Stomach smooth muscle (tissue), 2 donors: ENCODE measurements at regions not wholly inside any gene's neighbourhood (a gene's known extent, or its start where the extent isn't known, plus 50 kb on each side); places are given as distances from the start of the nearest gene placed in this dataset.

ENCODE experiments used
- H3K27ac ChIP-seq: one replicate; pipeline ENCODE4 v1.7.0; 2013; ENCODE audit warnings: mild to moderate bottlenecking, low read length, inconsistent platforms
- H3K27me3 ChIP-seq, 2 donors: one replicate each; pipeline ENCODE4 v1.7.0; 2013; ENCODE audit warnings: low read length in 2 of 2; ENCODE audit not compliant: insufficient read depth in 2 of 2, control insufficient read depth in 1 of 2
- H3K36me3 ChIP-seq, 2 donors: one replicate each; pipeline ENCODE4 v1.7.0; 2013; ENCODE audit warnings: low read length in 2 of 2; ENCODE audit not compliant: control insufficient read depth in 2 of 2, insufficient read depth in 2 of 2
- H3K4me1 ChIP-seq: one replicate; pipeline ENCODE4 v1.7.0; 2013; ENCODE audit warnings: low read length; ENCODE audit not compliant: control insufficient read depth, insufficient read depth
- H3K4me3 ChIP-seq, 2 donors: one replicate each; pipeline ENCODE4 v1.7.0; 2013; ENCODE audit warnings: low read length in 2 of 2
- H3K9ac ChIP-seq, 2 donors: one replicate each; pipeline ENCODE4 v1.7.0; 2013; ENCODE audit warnings: low read length in 2 of 2, mild to moderate bottlenecking in 1 of 2
- H3K9me3 ChIP-seq, 2 donors: one replicate each; pipeline ENCODE4 v1.7.0; 2013; ENCODE audit warnings: low read length in 2 of 2; ENCODE audit not compliant: control insufficient read depth in 2 of 2
- donor health status: healthy.
- donor health status: Pancreatic carcinoma.

DNA sequence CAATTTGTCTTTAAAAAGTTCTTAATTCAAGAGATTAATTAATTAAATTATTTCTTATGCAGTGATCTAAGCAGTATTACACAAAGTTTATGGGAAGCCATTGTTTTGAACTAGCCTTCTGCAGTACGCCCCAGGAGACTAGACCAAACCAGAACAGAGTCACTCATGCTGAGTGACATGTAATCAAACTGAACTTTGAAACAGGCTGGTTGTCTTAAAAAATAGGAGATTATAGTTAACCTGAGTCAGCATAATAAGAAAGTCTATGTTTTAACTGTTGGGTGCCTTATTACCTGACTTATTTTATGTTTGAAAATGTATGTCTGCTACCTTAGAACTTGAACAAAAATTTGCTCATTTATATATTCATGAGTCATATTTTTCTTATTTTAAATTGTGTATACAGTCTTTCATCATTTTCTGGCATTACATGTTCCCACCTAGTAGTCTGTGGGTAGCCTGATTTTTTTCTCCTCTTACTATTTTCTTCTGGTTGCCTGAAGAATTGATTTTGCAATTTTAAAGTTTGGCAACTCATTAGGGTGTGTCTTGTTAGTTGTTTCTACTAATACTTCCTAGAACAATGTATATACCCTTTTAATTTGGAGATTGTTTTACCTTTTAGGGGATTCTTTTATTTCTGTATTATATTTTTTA is 161.4 kb downstream of the AASDHPPT start:
- Histone ChIP-seq H3K36me3 (no peaks in the 10 kb centered on the region), H3K4me1 (no peaks in the 10 kb centered on the region), H3K27ac (no peak overlapping the region)

DNA sequence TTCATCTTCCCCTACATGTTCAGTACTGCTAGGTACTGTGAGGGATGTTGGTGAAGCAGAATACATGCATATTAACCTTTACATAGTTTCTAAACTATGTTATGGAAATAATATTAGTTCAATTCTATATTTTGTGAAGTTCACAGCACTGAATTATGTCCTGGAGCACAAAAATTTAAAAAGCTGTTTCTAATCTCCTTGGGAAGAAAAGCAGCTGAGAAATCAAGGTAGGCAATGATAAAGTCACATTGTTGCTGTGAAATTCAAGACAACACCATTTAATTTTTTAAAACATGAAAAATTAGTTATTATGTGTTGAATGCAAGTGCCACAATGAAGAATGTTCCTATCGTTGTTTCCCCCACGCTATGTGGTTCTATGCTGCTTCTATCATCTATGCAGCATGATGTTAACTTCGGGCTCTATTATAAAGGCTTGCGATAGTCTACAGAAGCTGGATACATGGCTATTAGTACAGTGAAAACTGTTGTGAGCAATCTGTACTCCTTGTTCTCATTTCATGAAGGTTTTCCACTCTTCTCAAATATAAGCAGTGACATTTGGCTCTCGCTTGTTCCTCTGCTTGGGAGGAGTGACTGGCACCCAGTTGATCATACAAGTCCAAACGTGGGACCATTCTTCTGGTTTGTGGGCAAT is 164.3 kb downstream of the AASDHPPT start:
- Histone ChIP-seq H3K4me3 (no peak overlapping the region), H3K27me3 (no peaks in the 10 kb centered on the region), H3K36me3 (no peaks in the 10 kb centered on the region), H3K9me3 (peaks cover 0 to under 1% of the 10 kb centered on the region in 2 donors), H3K9ac (no peak overlapping the region), H3K4me1 (no peaks in the 10 kb centered on the region), H3K27ac (no peak overlapping the region)

More for the DNA sequence above, 161.4 kb downstream of the AASDHPPT start:
- no peaks in the 10 kb centered on the region for H3K9me3 ChIP-seq
- H3K27me3 ChIP-seq: no peaks in the 10 kb centered on the region
- no peak overlapping the region for H3K4me3 ChIP-seq
- no peak overlapping the region for H3K9ac ChIP-seq

DNA sequence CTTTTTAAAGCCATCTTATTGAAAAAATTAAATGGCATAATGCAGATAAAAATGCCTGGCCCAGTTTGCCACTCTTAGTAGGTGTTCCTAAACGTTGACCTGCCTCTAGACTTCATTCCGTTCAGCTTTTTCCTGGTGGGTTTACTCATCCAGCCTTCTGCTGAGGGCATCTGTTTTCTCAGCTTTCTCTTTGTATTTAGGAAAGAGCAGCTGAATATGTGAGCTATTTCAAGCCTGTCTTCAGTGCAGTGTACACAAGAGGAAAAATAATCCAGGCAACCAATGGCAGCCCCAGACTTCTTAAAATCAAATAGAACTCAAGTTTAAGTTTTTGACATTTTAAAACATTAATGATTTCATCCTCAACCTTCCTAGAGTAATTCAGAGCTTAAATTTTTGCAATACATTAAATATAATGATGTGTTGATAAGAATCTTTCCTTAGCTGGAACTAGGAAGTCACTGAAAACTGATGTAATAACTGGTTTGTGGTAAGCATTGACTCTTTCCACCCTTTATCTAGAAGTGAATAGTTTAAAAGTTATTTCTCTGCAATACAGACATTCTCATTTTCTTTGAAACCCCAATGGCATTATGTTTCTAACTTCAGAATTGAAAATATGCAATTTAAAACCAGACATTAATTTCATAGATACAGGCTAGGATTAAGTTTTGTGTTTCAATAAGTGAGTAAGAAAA is 165.4 kb downstream of the AASDHPPT start:
- Histone ChIP-seq H3K36me3 (no peaks in the 10 kb centered on the region), H3K4me1 (no peaks in the 10 kb centered on the region), H3K9ac (no peak overlapping the region), H3K27me3 (no peaks in the 10 kb centered on the region), H3K4me3 (no peak overlapping the region), H3K9me3 (peaks cover 0 to 5% of the 10 kb centered on the region in 2 donors), H3K27ac (no peak overlapping the region)

DNA sequence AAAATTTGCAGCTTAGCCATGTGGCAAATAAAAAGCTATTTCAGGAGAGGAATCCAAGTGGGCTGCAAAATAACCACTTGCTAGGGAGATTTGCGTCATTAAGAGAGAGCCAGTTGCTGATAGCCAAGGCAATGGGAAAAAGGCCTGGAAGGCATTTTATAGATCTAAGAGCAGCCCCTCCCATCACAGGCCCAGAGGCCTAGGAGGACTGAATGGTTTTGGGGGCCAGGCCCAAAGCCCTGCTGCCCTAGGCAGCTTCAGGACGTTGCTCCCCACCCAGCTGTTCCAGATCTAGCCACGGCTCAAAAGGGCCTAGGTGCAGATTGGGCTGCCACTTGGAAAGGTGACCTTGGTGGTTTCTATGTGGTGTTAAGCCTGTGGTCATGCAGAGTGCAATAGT is 169.0 kb downstream of the AASDHPPT start:
- Histone ChIP-seq H3K27me3 (no peaks in the 10 kb centered on the region), H3K4me1 (no peaks in the 10 kb centered on the region), H3K36me3 (no peaks in the 10 kb centered on the region), H3K4me3 (no peak overlapping the region), H3K9me3 (peaks cover 0 to 5% of the 10 kb centered on the region in 2 donors), H3K9ac (no peak overlapping the region), H3K27ac (no peak overlapping the region)

DNA sequence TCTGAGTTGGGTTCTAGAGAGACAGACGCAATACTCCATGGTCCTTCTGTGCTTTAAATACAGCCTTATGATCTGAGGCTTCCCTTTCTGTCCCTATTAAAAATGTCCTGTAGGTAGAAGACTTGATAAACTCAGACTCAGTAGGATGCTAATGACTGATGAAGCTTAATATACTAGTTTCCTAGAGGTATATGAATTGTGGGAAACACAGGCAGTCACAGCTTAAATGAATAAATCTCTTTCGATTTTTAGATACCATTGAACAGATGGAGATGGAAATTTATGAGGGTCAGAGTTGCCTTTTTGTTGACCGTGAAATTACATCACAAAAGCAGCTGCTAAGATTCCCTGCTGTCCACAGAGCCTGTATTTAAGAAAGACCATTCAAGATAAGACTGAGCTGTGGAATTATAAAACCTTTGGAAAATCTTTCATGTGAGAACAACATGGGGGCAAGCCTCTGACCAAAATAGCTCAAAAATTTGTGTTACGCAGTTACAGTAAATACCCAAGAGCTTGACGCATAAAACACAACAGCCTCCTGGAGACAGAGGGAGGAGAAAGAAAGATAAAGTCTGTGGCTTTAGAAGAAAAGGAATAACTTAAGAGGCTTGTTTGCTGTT is 172.3 kb downstream of the AASDHPPT start:
- Histone ChIP-seq H3K27me3 (no peaks in the 10 kb centered on the region), H3K36me3 (no peaks in the 10 kb centered on the region), H3K9ac (no peak overlapping the region), H3K9me3 (peaks cover 0 to 5% of the 10 kb centered on the region in 2 donors), H3K4me1 (no peaks in the 10 kb centered on the region), H3K27ac (no peak overlapping the region), H3K4me3 (no peak overlapping the region)

DNA sequence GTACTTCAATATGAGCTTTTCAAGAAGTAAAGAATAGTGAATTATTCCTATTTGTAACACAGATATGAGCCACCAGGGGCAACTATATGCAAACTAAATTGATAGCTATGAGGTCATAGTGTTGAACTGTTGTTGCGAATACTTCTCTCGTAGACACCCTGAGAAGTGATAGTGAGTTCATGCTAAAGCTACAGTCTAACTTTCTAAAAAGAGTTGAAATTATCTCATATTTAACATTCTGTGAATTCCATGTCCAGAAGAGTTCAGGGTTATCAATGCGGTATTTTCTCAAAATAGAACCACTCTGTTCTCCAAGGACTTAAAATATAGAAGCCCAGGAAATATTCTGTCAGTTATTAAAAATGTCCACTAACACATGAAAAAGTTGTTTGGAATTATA is 185.4 kb downstream of the AASDHPPT start:
- no peaks in the 10 kb centered on the region for H3K4me1 ChIP-seq

DNA sequence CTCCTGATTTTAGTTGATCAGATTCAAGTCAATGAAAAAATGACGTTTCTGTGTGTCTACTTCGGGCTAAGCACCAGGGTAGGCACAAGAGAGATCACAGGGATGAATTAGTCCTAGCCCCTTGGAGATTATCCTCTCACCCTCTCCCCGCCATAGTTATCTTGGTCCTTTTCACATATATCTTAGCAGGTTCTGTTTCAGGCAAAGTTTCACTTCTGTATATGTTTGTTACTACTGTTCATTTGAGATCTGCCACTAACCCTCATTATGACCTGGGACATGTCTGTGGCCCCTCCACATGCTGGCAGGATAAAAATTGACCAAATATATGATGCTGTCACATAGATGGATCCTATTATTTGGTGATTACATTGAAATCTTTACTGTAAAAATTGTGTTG is 186.1 kb downstream of the AASDHPPT start:
- no peaks in the 10 kb centered on the region for H3K4me1 ChIP-seq
- H3K27ac ChIP-seq: no peak overlapping the region
- H3K27me3 ChIP-seq: no peaks in the 10 kb centered on the region
- no peaks in the 10 kb centered on the region for H3K36me3 ChIP-seq
- H3K9me3 ChIP-seq: peaks cover 0 to 2% of the 10 kb centered on the region in 2 donors
- H3K9ac ChIP-seq: no peak overlapping the region
- H3K4me3 ChIP-seq: no peak overlapping the region

More for the DNA sequence above, 185.4 kb downstream of the AASDHPPT start:
- no peaks in the 10 kb centered on the region for H3K36me3 ChIP-seq
- peaks cover 0 to 2% of the 10 kb centered on the region in 2 donors for H3K9me3 ChIP-seq
- no peaks in the 10 kb centered on the region for H3K27me3 ChIP-seq
- no peak overlapping the region for H3K4me3 ChIP-seq
- no peak overlapping the region for H3K9ac ChIP-seq
- no peak overlapping the region for H3K27ac ChIP-seq

DNA sequence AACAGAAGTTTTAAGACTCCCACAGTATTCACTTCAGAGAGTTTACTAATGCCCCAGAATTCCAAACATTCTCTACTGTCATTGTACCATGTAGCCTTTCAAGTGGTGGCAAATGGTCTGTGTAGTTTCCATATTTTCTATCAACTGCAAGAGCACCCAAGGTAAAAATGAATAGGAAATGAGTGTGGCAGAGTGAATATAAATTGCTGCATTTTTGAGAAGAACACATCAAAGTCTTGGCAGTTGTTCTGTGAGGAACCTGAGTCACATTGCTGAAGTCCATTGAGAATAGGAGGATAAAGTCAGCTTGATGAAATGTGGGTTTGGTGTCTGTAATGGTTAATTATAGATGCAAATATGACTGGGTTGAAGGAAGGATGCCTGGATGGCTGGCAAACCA is 193.6 kb downstream of the AASDHPPT start:
- Histone ChIP-seq H3K27ac (no peak overlapping the region), H3K27me3 (no peaks in the 10 kb centered on the region), H3K4me1 (no peaks in the 10 kb centered on the region), H3K9me3 (no peaks in the 10 kb centered on the region), H3K4me3 (no peak overlapping the region), H3K36me3 (no peaks in the 10 kb centered on the region), H3K9ac (no peak overlapping the region)

DNA sequence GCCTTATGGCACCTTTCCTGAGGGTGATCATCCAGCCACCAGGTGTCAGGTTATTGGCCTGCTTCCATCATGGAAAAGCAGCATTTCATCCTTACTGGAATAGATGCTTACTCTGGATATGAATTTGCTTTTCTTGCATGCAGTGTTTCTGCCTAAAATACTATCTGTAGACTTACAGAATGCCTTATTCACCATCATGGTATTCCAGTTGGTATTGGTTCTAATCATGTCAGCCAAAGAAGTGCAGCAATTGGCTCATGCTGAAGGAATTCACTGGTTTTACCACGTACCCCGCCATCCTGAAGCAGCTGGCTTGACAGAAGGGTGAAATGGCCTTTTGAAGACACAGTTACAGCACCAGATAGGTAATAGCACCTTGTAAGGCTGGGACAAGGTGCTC is 194.2 kb downstream of the AASDHPPT start:
- Histone ChIP-seq H3K36me3 (no peaks in the 10 kb centered on the region), H3K4me1 (no peaks in the 10 kb centered on the region), H3K4me3 (no peak overlapping the region), H3K27me3 (no peaks in the 10 kb centered on the region), H3K27ac (no peak overlapping the region), H3K9ac (no peak overlapping the region), H3K9me3 (no peaks in the 10 kb centered on the region)

DNA sequence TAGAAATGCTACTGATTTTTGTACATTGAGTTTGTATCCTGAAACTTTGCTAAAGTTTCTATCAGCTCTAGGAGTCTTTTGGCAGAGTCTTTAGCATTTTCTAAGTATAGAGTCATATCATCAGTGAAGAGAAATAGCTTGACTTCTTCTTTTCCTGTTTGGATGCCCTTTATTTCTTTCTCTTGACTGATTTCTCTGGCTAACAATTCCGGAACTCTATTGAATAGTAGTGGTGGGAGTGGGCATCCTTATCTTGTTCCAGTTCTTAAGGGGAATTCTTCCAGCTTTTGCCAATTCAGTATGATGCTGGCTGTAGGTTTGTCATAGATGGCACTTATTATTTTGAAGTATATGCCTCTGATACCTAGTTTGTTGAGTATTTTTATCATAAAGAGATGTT is 197.7 kb downstream of the AASDHPPT start:
- Histone ChIP-seq H3K4me3 (no peak overlapping the region), H3K9me3 (no peaks in the 10 kb centered on the region), H3K4me1 (no peaks in the 10 kb centered on the region), H3K9ac (no peak overlapping the region), H3K36me3 (no peaks in the 10 kb centered on the region), H3K27ac (no peak overlapping the region), H3K27me3 (no peaks in the 10 kb centered on the region)
